ENCODE measurements at regions not wholly inside any gene's neighbourhood (a gene's known extent, or its start where the extent isn't known, plus 50 kb on each side); places are given as distances from the start of the nearest gene placed in this dataset.
"Not testable (repeated sequence)": the region's sequence is repeated elsewhere in the genome, so short reads cannot be mapped to it uniquely, and the experiment has no call there.

- no peak for DNase-seq
Measured at GRCh38 chr18:56487801-56488200, 150.6 kb downstream of the TXNL1 start.

GRCh38 chr18:56483386-56483785 is 155.0 kb downstream of the TXNL1 start:
- no peak for DNase-seq

GRCh38 chr18:56482813-56483212 is 155.6 kb downstream of the TXNL1 start:
- DNase-seq, result not testable (repeated sequence)

- peak; percentile 21 for DNase-seq
Measured at GRCh38 chr18:56481751-56482150, 156.6 kb downstream of the TXNL1 start.

- no peak for DNase-seq
Measured at GRCh38 chr18:56479841-56480240, 158.6 kb downstream of the TXNL1 start.

GRCh38 chr18:56475250-56475649 is 163.1 kb downstream of the TXNL1 start:
- no peak for DNase-seq

- DNase-seq, result no peak
Measured at GRCh38 chr18:56473400-56474024, 164.9 kb downstream of the TXNL1 start.

- no peak for DNase-seq
Measured at GRCh38 chr18:56470406-56471351, 167.7 kb downstream of the TXNL1 start.

- no peak for DNase-seq
Measured at GRCh38 chr18:56469582-56469981, 168.8 kb downstream of the TXNL1 start.

- DNase-seq, result no peak
Measured at GRCh38 chr18:56468396-56468795, 170.0 kb downstream of the TXNL1 start.

GRCh38 chr18:56462276-56462675 is 176.1 kb downstream of the TXNL1 start:
- DNase-seq, result no peak

- no peak for DNase-seq
Measured at GRCh38 chr18:56461151-56461550, 177.2 kb downstream of the TXNL1 start.

- no peak for DNase-seq
Measured at GRCh38 chr18:56460581-56460980, 177.8 kb downstream of the TXNL1 start.

GRCh38 chr18:56458770-56459712 is 179.4 kb downstream of the TXNL1 start:
- DNase-seq, result peak; percentile 65

- DNase-seq, result no peak
Measured at GRCh38 chr18:56455874-56456273, 182.5 kb downstream of the TXNL1 start.

- no peak for DNase-seq
Measured at GRCh38 chr18:56455141-56455540, 183.3 kb downstream of the TXNL1 start.

- DNase-seq, result no peak
Measured at GRCh38 chr18:56453631-56454030, 184.8 kb downstream of the TXNL1 start.

GRCh38 chr18:56451188-56451587 is 187.2 kb downstream of the TXNL1 start:
- no peak for DNase-seq

- no peak for DNase-seq
Measured at GRCh38 chr18:56448751-56449150, 189.6 kb downstream of the TXNL1 start.

- no peak for DNase-seq
Measured at GRCh38 chr18:56445422-56445821, 193.0 kb downstream of the TXNL1 start.

- no peak for DNase-seq
Measured at GRCh38 chr18:56444201-56444600, 194.2 kb downstream of the TXNL1 start.

- no peak for DNase-seq
Measured at GRCh38 chr18:56443166-56443907, 195.1 kb downstream of the TXNL1 start.

Data from NCI-H69 (cell line).